HG02981 (cell line): ENCODE measurements at regions not wholly inside any gene's neighbourhood (a gene's known extent, or its start where the extent isn't known, plus 50 kb on each side); places are given as distances from the start of the nearest gene placed in this dataset.

Experiments used
- ATAC-seq: cut with Tn5 transposase; IDR thresholded peaks from one replicate; pipeline ENCODE4 v1.9.1; 2021; ENCODE audit warnings: mild to moderate bottlenecking, moderate library complexity; ENCODE audit not compliant: unreplicated experiment

DNA sequence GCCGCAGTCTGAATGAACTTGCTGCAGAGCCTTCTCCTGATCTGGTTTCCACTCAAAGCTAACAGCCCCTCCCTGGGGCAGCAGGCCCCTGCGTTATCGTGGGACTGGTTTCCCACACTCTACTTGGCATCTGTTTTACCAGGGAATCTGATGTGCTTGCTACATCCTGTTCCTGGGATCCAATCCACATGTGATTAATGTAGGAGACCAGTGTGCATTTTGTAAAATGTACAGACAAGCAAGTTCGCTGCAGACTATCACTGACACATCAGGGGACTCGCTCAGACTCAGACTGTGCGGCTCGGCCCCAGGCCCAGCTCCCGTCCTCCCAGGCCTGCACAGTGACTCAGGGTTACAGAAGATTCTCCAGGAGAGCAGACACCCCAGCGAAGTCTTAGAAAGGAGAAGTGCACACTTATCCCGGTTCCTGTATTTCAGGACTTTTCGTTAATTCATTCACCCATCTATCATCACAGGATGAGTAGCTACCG is 340.1 kb downstream of the MATN1 start:
- ATAC-seq = no peak

DNA sequence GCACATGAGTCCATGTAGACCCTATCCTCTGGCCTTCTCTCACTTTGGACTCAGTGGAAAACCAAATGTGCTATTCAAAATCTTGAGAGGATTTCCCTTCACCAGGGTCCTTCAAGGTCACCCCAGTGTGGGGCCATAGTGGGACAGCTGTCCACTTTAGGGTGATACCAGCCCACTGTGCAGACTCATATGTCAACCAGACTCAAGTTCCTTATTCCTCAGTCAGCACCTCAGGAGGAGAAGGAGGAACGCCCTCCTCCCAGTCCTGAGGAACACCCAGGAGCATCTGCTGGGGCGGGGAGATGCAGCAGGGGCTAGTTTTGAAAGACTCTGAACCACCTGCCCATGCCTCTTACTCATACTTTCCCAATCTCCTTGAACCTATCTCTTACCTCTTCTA is 340.9 kb downstream of the MATN1 start:
- no peak for ATAC-seq

DNA sequence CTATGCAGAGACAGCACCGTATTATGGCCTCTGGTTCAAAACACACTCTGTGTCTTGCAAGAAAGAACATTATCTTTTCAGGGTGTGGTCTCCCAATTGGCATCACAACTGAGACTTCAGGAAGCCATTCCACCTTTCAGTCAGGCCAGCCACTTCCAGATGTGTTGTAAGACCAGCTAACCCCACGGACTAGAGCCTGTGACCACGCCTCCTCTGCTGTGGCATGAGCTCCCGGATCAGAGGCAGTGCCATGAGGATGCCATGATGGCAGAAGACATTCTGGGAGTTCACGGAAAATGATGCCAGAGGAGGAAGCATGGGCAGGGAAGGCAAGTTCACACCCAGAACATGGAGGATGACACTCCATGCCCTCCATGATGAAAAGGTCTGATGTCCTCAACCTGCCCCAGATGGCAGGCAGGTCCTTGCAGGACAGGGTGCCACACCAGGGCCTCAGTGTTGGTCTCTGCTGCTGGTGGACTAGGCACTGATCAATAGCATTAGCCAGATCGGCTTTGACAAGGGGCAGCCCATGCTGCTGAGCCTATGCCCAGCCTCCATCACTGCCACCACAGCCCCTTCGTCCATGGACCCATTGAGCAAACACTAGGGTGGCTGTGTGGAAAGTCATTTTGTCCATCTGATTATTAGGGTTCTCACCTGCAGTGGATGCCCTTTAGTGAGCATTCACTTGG is 341.6 kb downstream of the MATN1 start:
- no peak for ATAC-seq

DNA sequence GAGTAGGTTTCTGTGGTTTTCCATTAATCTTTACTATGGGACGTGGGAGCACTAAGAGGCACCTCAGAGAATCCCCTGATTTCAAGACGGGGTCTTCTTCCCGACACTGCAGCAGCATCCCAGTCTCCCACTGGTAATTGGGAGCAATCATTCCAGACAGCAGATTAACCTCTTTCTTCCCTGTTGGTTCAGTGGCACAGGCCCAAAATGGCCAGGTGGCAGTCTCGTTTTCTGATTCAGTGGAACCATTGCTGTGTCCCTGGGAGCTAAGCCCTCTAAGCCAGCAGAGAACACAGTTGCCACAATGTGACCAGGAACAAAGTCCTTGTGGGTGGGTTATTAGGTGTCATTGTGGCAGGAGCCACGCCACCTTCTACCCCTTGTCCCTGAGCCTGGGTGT is 342.1 kb downstream of the MATN1 start:
- no peak for ATAC-seq

DNA sequence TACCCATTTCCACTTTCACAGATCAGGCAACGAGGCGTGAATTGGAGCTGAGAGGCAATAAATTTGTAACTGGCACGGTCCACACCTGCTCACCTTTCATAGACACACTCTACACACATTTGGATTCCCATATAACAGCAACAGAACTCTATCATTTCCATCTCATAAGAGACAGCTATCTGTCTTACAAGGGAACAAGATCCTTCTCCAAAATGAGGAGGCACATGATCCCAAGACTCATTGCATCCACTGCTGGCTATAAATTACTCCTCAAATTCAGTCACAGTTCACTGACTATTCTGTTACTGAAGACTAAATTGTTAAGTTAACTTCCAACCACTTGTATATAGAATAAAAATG is 342.8 kb downstream of the MATN1 start:
- no peak for ATAC-seq

DNA sequence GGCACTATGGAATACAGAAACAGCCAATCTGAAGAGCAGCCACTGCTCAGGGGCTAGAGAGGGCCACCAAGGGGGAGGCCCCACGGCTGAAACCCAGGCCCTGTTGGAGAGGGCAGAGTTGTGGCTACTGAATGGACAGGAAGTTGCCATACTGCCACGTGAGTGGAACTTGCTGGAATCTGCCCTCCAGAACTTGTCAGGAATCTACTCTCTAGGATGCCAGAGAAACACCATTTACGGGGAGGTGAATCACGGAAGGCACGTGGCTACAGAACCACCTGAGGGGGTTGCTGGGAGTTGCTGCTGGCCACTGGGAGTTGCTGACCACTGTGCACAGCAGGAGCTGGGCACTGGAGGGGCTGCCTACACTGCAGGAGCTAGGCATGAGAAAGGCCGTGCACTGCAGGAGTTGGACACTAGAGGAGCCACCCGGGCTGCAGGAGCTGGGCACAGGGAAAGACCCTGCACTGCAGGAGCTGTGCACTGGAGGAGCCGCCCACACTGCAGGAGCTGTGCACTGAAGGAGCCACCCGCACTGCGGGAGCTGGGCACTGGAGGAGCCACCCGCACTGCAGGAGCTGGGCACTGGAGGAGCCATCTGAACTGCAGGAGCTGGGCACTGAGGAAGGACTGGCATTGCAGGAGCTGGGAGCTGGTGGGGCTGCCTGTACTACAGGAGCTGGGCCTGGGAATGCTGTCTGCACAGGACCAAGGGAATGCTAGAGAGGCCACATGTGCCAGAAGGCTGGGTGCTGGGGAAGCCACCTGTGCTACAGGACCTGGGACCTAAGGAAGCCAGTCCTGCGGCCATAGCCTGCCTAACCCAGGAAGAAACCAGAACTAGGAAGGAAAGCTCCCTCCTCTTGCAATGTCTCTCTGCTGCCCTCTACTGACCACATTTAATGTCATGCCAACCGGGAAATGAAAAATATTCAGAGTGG is 343.4 kb downstream of the MATN1 start:
- no peak for ATAC-seq

DNA sequence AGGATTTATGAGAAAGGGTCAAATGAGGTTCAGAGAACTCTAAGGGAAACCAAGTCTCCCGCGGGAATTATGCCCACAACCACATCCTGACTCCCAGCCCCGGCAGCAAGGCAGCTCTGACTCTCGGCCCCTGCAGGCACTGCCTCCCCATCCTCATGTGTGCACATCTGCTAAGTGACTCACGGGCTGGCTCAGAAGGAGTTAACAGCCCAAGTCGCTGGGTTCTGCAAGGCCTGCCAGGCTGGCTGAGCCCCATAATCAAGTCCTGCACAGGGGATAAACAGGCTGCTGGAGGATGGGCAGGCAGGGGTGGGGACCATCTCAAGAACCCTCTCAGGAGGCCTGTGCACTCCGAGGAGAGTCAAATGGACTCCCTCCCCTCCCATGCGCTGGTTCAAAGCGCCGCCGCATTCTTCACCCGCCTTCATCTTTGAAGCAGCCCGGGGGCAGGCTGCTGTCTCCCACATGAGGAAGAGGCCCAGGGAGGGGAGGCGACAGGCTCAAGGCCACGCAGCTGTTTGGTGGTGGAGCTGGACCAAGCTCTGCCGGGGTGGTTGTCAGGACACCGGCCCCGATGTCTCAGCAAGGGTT is 344.3 kb downstream of the MATN1 start:
- ATAC-seq = no peak

DNA sequence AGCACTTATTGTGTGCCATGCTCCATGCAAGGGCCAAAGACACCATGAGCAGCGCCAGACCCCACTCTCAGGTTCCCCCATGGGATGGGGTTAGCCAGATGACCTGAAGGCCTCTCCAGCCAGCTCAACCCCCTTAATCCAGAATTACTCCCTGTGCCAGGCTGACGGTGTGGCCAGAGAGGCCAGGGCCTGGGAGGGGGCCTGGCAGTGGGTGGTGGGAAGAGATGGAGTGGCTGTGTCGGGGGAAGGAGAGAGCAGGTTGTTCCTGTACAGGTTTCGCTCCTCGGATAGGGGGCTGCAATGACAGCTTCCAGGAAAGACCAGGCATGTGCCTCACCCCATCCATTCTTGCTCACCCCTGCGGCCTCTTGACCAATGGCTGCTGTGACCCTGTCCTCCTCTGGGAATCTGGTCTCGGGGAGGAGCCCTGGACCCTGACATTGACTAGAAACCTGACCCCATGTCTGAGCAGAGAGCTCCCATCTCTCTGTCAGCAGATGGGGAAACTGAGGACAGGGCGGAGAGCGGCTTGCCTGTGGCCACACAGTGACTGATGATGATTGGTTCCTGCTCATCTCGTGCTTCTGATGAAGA is 345.3 kb downstream of the MATN1 start:
- no peak for ATAC-seq

DNA sequence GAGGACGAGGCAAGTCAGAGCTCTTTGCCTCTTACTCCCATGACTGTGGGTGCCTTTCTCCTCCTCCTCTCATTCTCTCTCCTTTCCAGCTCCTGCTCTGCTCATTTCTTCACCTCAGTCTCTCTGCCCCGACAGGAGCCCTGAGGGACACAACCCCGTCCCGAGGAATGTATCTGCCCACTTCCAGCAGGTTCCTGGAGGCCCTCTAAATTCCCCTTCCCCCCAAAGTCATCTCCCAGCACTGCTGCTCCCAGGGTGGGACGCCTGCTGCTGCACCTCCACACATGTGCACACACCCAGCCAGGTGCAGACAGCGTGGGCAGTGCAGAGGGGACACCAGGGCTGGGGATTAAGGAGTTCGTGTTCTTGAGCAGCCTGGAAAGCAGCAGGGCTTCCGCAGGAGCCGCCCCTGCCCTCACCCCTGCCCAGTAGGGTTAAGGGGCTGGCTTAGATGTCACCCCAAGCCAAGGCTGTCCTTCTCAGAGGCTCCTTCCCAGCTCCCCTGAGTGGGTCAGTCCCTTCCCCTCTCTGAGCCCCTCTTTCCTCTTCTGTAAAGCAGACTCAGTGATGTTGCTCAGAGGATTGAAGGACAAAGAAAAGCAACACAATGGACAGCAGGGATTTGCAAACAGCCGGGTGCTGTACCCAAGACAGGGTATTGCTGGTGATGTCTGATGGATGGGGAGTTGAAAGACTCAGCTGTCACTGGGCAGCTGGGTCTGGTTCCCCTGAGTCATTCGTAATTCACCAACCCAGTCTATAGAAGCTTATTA is 346.0 kb downstream of the MATN1 start:
- no peak for ATAC-seq

DNA sequence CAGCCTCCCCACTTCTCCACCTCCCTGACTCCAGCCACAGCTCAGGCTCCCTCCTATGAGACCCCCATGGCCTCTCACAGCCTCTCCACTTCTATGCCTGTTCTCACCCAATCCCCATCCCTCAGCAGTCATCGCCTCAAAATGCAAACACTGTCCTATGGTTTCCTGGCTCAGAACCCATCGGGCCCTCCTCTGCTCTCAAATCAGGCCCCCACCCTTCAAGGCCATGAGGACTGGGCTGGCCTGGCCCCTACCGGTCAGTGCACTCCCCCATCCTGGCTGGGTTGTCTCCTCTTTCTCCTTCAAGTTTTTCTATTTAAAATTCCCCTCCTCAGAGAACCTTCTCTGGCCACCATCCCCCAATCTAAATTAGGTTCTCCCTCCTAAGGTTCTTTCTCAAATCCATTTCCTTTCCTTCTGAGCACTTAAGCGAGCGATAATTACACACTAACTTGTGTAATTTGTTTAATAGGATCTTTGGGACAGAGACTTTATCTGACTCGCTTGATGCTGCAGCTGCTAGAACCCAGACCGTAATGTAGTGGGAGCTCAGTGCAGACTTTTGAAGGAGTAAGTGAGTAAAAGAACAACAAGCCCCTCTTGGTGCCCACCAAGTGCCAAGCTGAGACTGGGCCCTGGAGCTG is 347.2 kb downstream of the MATN1 start:
- ATAC-seq = no peak

DNA sequence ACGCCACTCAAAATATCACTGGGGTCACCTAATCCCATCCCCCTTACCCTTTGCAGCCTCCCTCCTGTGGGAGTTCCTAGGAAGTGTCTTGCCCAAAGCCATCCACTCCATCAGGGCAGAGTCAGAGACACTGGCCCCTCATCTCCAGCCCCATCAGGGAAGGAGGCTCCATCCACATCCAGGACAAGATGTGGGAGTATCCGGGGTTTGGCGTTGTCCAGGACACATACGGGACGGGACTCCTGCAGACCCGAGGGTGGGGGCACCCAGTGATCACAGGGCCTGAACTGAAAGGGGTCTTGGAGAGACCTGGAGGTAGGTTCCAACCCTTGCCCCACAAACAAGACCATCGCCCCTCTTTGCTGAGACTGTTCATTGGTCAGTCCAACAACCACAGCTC is 348.2 kb downstream of the MATN1 start:
- no peak for ATAC-seq

DNA sequence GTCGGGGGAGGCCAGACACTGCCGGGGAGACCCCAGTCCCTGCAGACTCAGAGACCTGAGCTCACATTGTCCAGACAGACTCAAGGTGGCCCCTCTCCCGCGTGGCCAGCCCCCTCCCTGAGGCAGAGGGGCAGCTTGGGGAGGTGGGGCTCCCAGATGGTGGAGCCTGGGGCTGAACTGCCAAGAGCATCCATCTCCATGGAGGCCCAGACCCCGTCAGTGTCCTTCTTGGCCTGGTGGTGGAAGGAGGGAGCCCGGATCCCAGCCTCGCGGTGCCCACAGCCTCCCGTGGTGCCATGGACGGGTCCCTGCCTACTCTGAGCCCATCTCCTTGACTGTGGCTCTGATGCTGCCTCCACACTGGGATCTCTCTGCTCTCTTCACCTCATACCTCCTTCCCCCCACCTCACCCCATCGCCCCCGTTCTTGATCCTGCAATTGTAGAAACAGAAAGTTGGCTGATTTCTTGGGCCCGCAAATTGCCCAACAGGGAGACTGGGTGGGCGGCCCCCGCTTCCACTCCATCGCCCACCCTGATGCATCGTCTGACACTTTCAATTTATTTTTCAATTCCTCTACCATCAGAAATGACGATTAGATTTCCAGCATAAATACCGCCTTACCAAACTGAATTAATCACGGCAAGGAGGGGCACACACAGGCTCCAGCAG is 348.9 kb downstream of the MATN1 start:
- ATAC-seq = no peak

DNA sequence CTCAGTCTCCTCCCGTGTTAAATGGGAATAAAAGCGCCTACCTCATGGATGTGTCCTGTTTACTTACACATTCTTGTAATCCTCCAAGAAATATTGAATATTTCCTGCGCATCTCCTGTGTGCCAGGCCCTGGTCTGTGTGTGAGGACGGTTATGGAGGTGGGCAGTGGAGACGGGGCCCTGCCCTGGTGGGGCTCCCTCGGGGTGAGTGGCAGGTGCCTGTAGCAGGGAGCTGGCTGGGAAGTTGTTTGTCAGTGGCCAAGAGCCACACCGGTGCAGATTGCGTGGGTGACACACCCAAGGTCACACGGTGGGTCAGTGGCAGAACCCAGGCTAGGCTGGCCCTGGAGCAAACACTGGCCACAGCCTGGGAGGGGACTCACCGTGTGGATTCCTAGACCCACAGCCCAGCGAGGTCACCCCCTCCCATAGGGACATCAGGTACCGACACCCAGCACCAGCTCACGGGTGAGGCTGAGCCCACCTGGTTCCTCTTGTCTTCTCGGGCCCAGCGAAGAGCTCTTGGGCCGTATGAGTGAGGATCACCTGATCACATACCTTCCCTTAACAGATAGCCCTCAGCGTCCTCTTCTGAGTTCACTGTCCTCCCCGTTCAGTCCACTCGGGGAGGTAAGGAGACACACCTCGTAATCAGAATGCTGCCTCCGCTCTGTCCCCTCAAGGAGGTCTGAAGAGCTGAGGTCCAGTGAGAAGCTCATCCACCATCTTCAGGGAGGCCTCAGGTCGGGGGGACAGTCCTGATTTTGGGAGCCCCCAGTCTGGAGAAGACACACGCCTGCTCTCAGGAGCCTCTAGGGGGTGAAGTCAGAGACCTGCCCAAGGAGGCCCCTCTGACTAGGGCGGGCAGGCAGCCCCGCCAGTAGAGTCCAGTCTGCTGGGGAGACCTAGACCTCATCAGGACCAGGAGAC is 349.6 kb downstream of the MATN1 start:
- ATAC-seq = no peak

DNA sequence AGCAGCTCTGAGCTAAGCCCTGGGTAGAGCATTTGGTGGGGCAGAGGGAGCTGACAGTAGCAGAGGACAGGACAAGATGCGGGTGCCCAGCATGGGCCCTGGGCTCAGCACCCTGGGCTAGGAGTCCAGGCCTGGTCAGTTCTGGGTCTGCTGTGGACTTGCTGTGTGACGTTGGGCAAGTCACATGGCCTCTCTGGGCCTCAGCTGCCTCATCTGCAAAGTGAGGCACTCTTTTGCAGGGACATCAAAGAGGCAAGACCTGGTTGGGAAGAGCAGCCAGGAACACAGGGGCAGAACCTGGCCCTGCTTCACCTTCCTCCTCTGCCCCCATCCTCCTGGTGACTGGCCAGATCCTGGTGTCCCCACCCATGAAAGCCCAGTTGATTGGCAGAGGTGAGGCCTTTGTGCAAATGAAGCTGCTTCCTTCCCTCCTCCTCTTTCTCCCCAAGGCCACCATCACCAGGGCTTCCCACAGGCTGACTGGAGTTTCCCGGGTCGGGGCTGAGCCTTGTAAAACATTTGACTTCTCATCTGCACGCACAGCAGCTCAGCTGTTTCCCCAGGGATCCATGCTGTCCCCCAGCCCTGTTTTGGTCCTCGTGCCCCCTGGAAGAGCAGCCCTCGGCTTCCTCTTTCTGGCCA is 350.5 kb downstream of the MATN1 start:
- ATAC-seq = no peak

DNA sequence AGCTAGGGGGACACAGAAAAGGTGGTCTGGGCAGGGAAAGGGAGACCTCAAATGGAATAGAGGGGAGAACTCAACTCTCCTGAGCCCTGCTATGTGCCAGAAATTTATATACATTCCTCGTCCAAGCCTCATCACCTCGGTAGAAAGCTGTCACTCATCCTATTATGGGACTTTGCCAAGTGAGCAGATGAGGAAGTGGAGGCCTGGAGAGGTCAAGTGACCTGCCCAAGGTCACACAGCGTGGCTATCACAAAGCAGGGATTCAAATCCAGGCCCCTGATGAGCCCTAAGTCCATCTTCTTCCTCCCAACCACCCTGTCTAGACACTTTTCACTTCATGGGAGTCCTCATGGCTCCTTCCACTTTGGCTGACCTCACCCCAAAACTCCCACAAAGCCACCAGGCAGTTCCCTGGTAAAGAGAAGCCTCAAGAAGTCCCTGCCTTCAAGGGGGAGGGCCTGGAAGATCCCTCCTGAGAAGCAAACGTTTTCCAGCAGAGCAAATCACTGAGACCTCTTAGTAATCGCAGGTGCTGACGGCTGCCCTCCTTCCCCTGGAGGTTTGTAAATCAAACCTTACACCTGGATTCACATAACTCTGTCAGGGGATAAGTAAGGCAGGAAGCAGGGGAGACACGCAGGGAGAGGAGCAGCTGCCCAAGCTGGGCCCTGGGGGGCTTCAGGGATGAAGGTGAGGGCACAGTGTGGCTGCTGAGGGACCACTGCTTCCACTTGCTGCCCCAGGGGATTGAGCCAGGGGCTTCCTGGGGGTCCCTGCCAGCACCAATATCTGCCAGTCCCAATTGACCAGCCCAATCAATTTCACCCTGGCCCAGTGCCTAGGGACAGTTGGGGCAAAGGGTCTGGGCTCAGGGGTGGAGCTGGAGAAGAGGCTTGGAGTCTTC is 351.2 kb downstream of the MATN1 start:
- ATAC-seq = no peak

DNA sequence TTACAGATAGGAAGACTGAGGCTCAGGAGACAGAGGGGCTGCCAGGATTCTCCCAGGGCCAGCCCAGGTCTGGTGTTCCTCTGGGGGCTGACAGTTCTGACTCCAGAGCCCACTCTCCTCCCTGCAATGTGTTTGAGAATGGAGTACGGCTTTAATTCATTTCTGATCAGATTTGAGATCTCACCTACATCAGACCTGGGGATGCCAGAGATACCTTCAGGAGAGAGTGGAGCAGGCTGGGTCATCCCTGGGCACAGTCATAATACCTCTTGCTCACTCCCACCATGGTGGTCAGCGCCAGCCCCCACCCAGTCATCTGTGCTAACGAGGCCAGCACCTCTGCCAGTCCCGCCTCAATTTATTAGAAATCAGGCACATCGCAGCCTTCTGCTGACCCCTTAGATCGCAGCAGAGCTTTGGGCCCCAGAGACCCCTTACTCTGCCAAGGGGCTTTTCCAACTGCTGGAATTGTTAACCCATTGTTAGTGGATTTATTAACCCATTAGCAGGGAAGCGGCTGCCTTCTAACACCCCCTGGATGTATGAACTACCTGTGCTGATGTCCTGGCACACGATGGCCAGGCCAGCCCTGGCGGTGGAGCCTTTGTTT is 352.1 kb downstream of the MATN1 start:
- ATAC-seq = no peak
